ENCODE measurements at regions not wholly inside any gene's neighbourhood (a gene's known extent, or its start where the extent isn't known, plus 50 kb on each side); places are given as distances from the start of the nearest gene placed in this dataset.

DNA sequence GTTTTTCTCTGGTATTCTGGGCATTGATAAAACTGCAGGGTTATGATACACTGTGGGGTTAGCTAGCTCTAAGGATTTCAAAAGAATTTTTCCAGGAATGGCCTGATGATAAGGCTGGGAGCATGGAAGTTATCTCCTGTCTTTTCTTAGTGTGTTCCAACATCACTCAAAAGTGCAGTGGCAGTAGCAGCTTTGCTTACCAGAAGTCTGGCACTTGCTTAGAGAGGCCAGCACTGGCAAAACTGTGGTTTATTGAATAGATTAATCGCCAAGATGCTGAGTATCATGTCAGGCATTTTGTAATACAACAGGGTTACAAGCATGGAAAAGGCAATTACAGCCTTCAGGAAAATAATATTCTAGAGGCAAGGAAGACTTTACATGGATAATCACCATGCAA is 719.5 kb upstream of the GJE1 start:
- TF ChIP-seq POLR2A (IDR thresholded peaks at IDR 0.05), result no peak
- TF ChIP-seq, protein P1, sequence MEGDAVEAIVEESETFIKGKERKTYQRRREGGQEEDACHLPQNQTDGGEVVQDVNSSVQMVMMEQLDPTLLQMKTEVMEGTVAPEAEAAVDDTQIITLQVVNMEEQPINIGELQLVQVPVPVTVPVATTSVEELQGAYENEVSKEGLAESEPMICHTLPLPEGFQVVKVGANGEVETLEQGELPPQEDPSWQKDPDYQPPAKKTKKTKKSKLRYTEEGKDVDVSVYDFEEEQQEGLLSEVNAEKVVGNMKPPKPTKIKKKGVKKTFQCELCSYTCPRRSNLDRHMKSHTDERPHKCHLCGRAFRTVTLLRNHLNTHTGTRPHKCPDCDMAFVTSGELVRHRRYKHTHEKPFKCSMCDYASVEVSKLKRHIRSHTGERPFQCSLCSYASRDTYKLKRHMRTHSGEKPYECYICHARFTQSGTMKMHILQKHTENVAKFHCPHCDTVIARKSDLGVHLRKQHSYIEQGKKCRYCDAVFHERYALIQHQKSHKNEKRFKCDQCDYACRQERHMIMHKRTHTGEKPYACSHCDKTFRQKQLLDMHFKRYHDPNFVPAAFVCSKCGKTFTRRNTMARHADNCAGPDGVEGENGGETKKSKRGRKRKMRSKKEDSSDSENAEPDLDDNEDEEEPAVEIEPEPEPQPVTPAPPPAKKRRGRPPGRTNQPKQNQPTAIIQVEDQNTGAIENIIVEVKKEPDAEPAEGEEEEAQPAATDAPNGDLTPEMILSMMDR (IDR thresholded peaks at IDR 0.05 in 4 of 5, conservative IDR thresholded peaks at IDR 0.05 in 1 of 5), result no peak
